ENCODE measurements at regions not wholly inside any gene's neighbourhood (a gene's known extent, or its start where the extent isn't known, plus 50 kb on each side); places are given as distances from the start of the nearest gene placed in this dataset.
"Not testable (repeated sequence)": the region's sequence is repeated elsewhere in the genome, so short reads cannot be mapped to it uniquely, and the experiment has no call there.

GRCh38 chr4:146104541-146104940, 71.0 kb upstream of the LSM6 start:
- FAIRE-seq = no peak
- no peaks in the 10 kb centered on the region for H3K9me3 ChIP-seq (ENCODE audit: insufficient read depth, low read depth, low read length)
- H3K36me3 ChIP-seq (ENCODE audit: insufficient read depth, low read length) = no peaks in the 10 kb centered on the region
- H3K4me1 Mint-ChIP-seq (ENCODE audit: low read depth, unreplicated experiment) = no peaks in the 10 kb centered on the region
- no peaks in the 10 kb centered on the region for H3K27me3 Mint-ChIP-seq (ENCODE audit: low read depth, unreplicated experiment)
- H3K36me3 Mint-ChIP-seq (ENCODE audit: low read depth, unreplicated experiment) = no peaks in the 10 kb centered on the region
- TF ChIP-seq EZH2 (IDR thresholded peaks at IDR 0.05; ENCODE audit: insufficient read depth, low read length) (no peak), CTCF (IDR thresholded peaks at IDR 0.05; ENCODE audit: insufficient read depth, low read depth, low read length) (no peak)
- H3K9me3 Mint-ChIP-seq (ENCODE audit: unreplicated experiment) = no peaks in the 10 kb centered on the region
- no peak overlapping the region for H3K4me3 Mint-ChIP-seq (ENCODE audit: unreplicated experiment)
- H4K20me1 ChIP-seq (ENCODE audit: insufficient read depth, low read length) = no peaks in the 10 kb centered on the region
- H3K27me3 ChIP-seq (ENCODE audit: insufficient read depth, low read length) = no peaks in the 10 kb centered on the region
- no peaks in the 10 kb centered on the region for H3K79me2 ChIP-seq (ENCODE audit: insufficient read depth, low read length)
- no peak overlapping the region for H3K27ac ChIP-seq (ENCODE audit: low read depth, low read length)
- H3K4me1 ChIP-seq (ENCODE audit: insufficient read depth, low read length) = no peaks in the 10 kb centered on the region
- no peak overlapping the region for H3K4me3 ChIP-seq (ENCODE audit: insufficient read depth, low read depth, low read length)
- no peak overlapping the region for H3K27ac Mint-ChIP-seq (ENCODE audit: unreplicated experiment)
- no peak overlapping the region for H2AFZ ChIP-seq (ENCODE audit: low read depth, low read length)
- no peak overlapping the region for H3K9ac ChIP-seq (ENCODE audit: low read length)
- no peak for DNase-seq (ENCODE audit: low read depth)
- no peak overlapping the region for H3K4me2 ChIP-seq (ENCODE audit: low read length)

- not testable (repeated sequence) for H3K4me1 ChIP-seq (ENCODE audit: insufficient read depth, low read length); DNase-seq (ENCODE audit: low read depth); H3K4me1 Mint-ChIP-seq (ENCODE audit: low read depth, unreplicated experiment); FAIRE-seq; H3K9me3 ChIP-seq (ENCODE audit: insufficient read depth, low read depth, low read length); H4K20me1 ChIP-seq (ENCODE audit: insufficient read depth, low read length); H3K4me2 ChIP-seq (ENCODE audit: low read length); H3K4me3 Mint-ChIP-seq (ENCODE audit: unreplicated experiment); H3K27me3 ChIP-seq (ENCODE audit: insufficient read depth, low read length); H3K4me3 ChIP-seq (ENCODE audit: insufficient read depth, low read depth, low read length); H3K36me3 Mint-ChIP-seq (ENCODE audit: low read depth, unreplicated experiment); H2AFZ ChIP-seq (ENCODE audit: low read depth, low read length); H3K9me3 Mint-ChIP-seq (ENCODE audit: unreplicated experiment); H3K79me2 ChIP-seq (ENCODE audit: insufficient read depth, low read length); H3K27ac ChIP-seq (ENCODE audit: low read depth, low read length); H3K27me3 Mint-ChIP-seq (ENCODE audit: low read depth, unreplicated experiment); H3K36me3 ChIP-seq (ENCODE audit: insufficient read depth, low read length); H3K9ac ChIP-seq (ENCODE audit: low read length); H3K27ac Mint-ChIP-seq (ENCODE audit: unreplicated experiment)
Observed at GRCh38 chr4:146104052-146104451, 71.5 kb upstream of the LSM6 start.

- H3K9ac ChIP-seq (ENCODE audit: low read length) = no peak overlapping the region
- H3K4me3 Mint-ChIP-seq (ENCODE audit: unreplicated experiment) = no peak overlapping the region
- H3K27ac ChIP-seq (ENCODE audit: low read depth, low read length) = no peak overlapping the region
- H2AFZ ChIP-seq (ENCODE audit: low read depth, low read length) = no peak overlapping the region
- H3K4me2 ChIP-seq (ENCODE audit: low read length) = no peak overlapping the region
- H3K79me2 ChIP-seq (ENCODE audit: insufficient read depth, low read length) = no peaks in the 10 kb centered on the region
- FAIRE-seq = no peak
- no peaks in the 10 kb centered on the region for H3K36me3 ChIP-seq (ENCODE audit: insufficient read depth, low read length)
- no peaks in the 10 kb centered on the region for H3K4me1 ChIP-seq (ENCODE audit: insufficient read depth, low read length)
- H3K4me3 ChIP-seq (ENCODE audit: insufficient read depth, low read depth, low read length) = no peak overlapping the region
- no peak overlapping the region for H3K27ac Mint-ChIP-seq (ENCODE audit: unreplicated experiment)
- no peaks in the 10 kb centered on the region for H3K36me3 Mint-ChIP-seq (ENCODE audit: low read depth, unreplicated experiment)
- DNase-seq (ENCODE audit: low read depth) = no peak
- peaks cover 2% of the 10 kb centered on the region for H3K9me3 Mint-ChIP-seq (ENCODE audit: unreplicated experiment)
- no peaks in the 10 kb centered on the region for H3K9me3 ChIP-seq (ENCODE audit: insufficient read depth, low read depth, low read length)
- H4K20me1 ChIP-seq (ENCODE audit: insufficient read depth, low read length) = no peaks in the 10 kb centered on the region
- no peaks in the 10 kb centered on the region for H3K27me3 ChIP-seq (ENCODE audit: insufficient read depth, low read length)
- no peaks in the 10 kb centered on the region for H3K4me1 Mint-ChIP-seq (ENCODE audit: low read depth, unreplicated experiment)
- H3K27me3 Mint-ChIP-seq (ENCODE audit: low read depth, unreplicated experiment) = no peaks in the 10 kb centered on the region
- no peak for TF ChIP-seq CTCF (IDR thresholded peaks at IDR 0.05; ENCODE audit: insufficient read depth, low read depth, low read length)
- no peak for TF ChIP-seq EZH2 (IDR thresholded peaks at IDR 0.05; ENCODE audit: insufficient read depth, low read length)
Observed at GRCh38 chr4:146099585-146099984, 75.9 kb upstream of the LSM6 start.
